ENCODE measurements at regions not wholly inside any gene's neighbourhood (a gene's known extent, or its start where the extent isn't known, plus 50 kb on each side); places are given as distances from the start of the nearest gene placed in this dataset.
A peak's percentile ranks its signal among the peaks of the same experiment; 100 is the strongest.

DNA sequence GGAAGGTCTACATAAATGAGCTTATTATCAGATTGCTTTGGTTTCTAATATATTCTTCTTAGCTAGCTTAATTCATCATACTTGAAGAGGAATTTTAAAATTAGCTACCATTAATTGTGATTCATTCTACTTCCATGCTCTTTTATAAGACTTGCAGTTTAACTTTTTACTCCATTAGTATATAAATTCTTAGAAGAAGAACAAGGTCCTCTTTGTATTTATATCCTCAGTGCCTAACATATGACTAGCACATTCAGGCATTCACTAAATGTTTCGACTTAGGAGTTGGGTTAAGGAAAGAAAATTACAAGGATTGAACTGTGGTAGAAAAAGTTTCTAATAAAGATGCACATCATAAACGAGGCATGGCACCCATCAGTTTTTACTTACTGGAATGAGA, 1135.5 kb downstream of the JRKL start:
- Histone ChIP-seq H3K27me3 (ENCODE audit: insufficient read depth) (no peaks in the 10 kb centered on the region), H3F3A (replicated peaks; ENCODE audit: low read depth) (no peaks in the 10 kb centered on the region), H3K27ac (ENCODE audit: low read depth) (no peak overlapping the region), H3K79me2 (replicated peaks; ENCODE audit: insufficient read depth) (no peaks in the 10 kb centered on the region), H3K9me2 (ENCODE audit: insufficient read depth) (no peaks in the 10 kb centered on the region), H3K36me3 (ENCODE audit: insufficient read depth) (no peaks in the 10 kb centered on the region), H3K4me2 (no peak overlapping the region), H3K4me3 (no peak overlapping the region), H3K4me1 (ENCODE audit: insufficient read depth) (no peaks in the 10 kb centered on the region), H2AFZ (no peak overlapping the region), H4K20me1 (replicated peaks; ENCODE audit: insufficient read depth) (no peaks in the 10 kb centered on the region)
- Mint-ChIP-seq H3K4me3 (no peak overlapping the region), H3K36me3 (ENCODE audit: low read depth) (peaks cover 5% of the 10 kb centered on the region; the same call in 2 of the 3 replicates), H3K9me3 (peaks cover 20% of the 10 kb centered on the region; the same call in 2 of the 3 replicates), H3K27ac (no peak overlapping the region), H3K27me3 (ENCODE audit: insufficient read depth, low read depth, poor library complexity) (no peaks in the 10 kb centered on the region), H3K4me1 (no peaks in the 10 kb centered on the region)
- no peak for TF ChIP-seq CTCF (conservative IDR thresholded peaks at IDR 0.05; ENCODE audit: low read depth in 2 of 2)
- ATAC-seq (no peak), DNase-seq (ENCODE audit: low spot score) (no peak)

DNA sequence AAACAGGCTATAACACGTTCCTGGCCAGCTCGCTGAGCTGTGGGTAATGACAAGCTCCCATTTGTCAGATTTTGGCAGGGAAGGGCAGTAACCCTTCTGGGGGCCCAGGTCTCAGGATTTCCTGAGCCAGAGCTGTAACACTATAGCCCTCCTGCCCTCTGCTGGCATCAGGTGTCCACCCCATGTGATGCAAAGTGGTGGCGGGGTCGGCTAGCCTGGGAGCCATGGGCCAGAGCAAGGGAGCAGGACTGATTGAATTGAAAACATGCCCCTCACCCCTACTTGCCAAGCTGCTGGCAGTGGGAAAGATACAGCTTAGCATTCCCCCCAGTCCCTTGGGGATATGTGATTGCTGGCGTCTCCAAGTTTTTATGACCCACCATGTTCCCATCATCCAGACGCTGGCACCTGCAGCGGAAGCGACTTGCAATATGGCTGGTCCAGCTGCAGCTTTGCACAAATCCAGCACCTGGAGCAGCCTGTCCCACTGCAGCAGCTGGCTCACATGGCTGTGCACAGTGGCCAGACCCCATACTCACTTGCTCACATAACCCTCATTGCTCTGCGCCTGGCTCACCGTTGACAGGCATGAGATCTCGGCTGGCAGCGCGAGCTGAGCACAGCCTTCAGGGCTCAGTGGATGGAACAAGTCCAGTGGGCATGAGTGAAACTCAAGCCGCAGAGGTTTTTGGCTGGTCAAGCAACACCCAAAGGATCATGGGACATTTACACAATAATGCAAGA, 1147.8 kb downstream of the JRKL start:
- Histone ChIP-seq H3K4me3 (no peak overlapping the region), H3K27ac (ENCODE audit: low read depth) (no peak overlapping the region), H3K4me2 (no peak overlapping the region), H3K9me2 (ENCODE audit: insufficient read depth) (no peaks in the 10 kb centered on the region), H4K20me1 (replicated peaks; ENCODE audit: insufficient read depth) (no peaks in the 10 kb centered on the region), H3K79me2 (replicated peaks; ENCODE audit: insufficient read depth) (no peaks in the 10 kb centered on the region), H3F3A (replicated peaks; ENCODE audit: low read depth) (no peaks in the 10 kb centered on the region), H3K36me3 (ENCODE audit: insufficient read depth) (no peaks in the 10 kb centered on the region), H2AFZ (no peak overlapping the region), H3K27me3 (ENCODE audit: insufficient read depth) (no peaks in the 10 kb centered on the region), H3K4me1 (ENCODE audit: insufficient read depth) (no peaks in the 10 kb centered on the region)
- Mint-ChIP-seq H3K27me3 (ENCODE audit: insufficient read depth, low read depth, poor library complexity) (peaks cover 5% of the 10 kb centered on the region), H3K27ac (no peak overlapping the region; the same call in 1 of the 2 replicates), H3K36me3 (ENCODE audit: low read depth) (peaks cover 10% of the 10 kb centered on the region; the same call in 1 of the 3 replicates), H3K9me3 (peaks cover 18% of the 10 kb centered on the region; the same call in 2 of the 3 replicates), H3K4me1 (no peaks in the 10 kb centered on the region), H3K4me3 (no peak overlapping the region)
- ATAC-seq = no peak; the same call in 2 of the 3 replicates
- DNase-seq (ENCODE audit: low spot score) = peak; percentile 3
- no peak for TF ChIP-seq POLR2AphosphoS5 (IDR thresholded peaks at IDR 0.05; ENCODE audit: low read depth)
- TF ChIP-seq EZH2phosphoT487 (IDR thresholded peaks at IDR 0.05; ENCODE audit: unreplicated experiment) = no peak
- TF ChIP-seq CTCF (conservative IDR thresholded peaks at IDR 0.05; ENCODE audit: low read depth in 2 of 2) = peak in 1 of 2 experiments; percentile 56; a peak in 2 of 4 replicates
- TF ChIP-seq, protein P1, sequence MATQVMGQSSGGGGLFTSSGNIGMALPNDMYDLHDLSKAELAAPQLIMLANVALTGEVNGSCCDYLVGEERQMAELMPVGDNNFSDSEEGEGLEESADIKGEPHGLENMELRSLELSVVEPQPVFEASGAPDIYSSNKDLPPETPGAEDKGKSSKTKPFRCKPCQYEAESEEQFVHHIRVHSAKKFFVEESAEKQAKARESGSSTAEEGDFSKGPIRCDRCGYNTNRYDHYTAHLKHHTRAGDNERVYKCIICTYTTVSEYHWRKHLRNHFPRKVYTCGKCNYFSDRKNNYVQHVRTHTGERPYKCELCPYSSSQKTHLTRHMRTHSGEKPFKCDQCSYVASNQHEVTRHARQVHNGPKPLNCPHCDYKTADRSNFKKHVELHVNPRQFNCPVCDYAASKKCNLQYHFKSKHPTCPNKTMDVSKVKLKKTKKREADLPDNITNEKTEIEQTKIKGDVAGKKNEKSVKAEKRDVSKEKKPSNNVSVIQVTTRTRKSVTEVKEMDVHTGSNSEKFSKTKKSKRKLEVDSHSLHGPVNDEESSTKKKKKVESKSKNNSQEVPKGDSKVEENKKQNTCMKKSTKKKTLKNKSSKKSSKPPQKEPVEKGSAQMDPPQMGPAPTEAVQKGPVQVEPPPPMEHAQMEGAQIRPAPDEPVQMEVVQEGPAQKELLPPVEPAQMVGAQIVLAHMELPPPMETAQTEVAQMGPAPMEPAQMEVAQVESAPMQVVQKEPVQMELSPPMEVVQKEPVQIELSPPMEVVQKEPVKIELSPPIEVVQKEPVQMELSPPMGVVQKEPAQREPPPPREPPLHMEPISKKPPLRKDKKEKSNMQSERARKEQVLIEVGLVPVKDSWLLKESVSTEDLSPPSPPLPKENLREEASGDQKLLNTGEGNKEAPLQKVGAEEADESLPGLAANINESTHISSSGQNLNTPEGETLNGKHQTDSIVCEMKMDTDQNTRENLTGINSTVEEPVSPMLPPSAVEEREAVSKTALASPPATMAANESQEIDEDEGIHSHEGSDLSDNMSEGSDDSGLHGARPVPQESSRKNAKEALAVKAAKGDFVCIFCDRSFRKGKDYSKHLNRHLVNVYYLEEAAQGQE (IDR thresholded peaks at IDR 0.05; ENCODE audit: unreplicated experiment) = no peak
- TF ChIP-seq ETS1 (IDR thresholded peaks at IDR 0.05) = no peak
- TF ChIP-seq EZH2 (IDR thresholded peaks at IDR 0.05; ENCODE audit: low read depth, unreplicated experiment) = no peak
- TF ChIP-seq NANOG (IDR thresholded peaks at IDR 0.05; ENCODE audit: borderline replicate concordance) = no peak

All from GM23338 (cell line).